GM18870 (cell line): ENCODE measurements at regions not wholly inside any gene's neighbourhood (a gene's known extent, or its start where the extent isn't known, plus 50 kb on each side); places are given as distances from the start of the nearest gene placed in this dataset.
A peak's percentile ranks its signal among the peaks of the same experiment; 100 is the strongest.

ENCODE experiments used
- ATAC-seq: cut with Tn5 transposase; IDR thresholded peaks from one replicate; pipeline ENCODE4 v1.9.1; 2021; ENCODE audit warnings: moderate library complexity; ENCODE audit not compliant: unreplicated experiment

GRCh38 chr2:21281384-21281783 lies 157.6 kb downstream of the TDRD15 start:
- ATAC-seq: no peak

GRCh38 chr2:21281791-21282514 lies 158.2 kb downstream of the TDRD15 start:
- ATAC-seq: no peak

GRCh38 chr2:21282515-21282898 lies 158.7 kb downstream of the TDRD15 start:
- ATAC-seq: no peak

- ATAC-seq: no peak
These were observed 164.5 kb downstream of the TDRD15 start for GRCh38 chr2:21288299-21288698.

GRCh38 chr2:21288739-21289520 lies 165.2 kb downstream of the TDRD15 start:
- ATAC-seq: no peak

- ATAC-seq: no peak
These were observed 165.8 kb downstream of the TDRD15 start for GRCh38 chr2:21289551-21289950.

- no peak for ATAC-seq
These were observed 166.2 kb downstream of the TDRD15 start for GRCh38 chr2:21289989-21290388.

GRCh38 chr2:21291426-21291825 lies 167.7 kb downstream of the TDRD15 start:
- no peak for ATAC-seq

- ATAC-seq: no peak
These were observed 170.7 kb downstream of the TDRD15 start for GRCh38 chr2:21294446-21294845.

- no peak for ATAC-seq
These were observed 175.6 kb downstream of the TDRD15 start for GRCh38 chr2:21299411-21299810.

- ATAC-seq: no peak
These were observed 178.2 kb downstream of the TDRD15 start for GRCh38 chr2:21301871-21302455.

- no peak for ATAC-seq
These were observed 180.1 kb downstream of the TDRD15 start for GRCh38 chr2:21303876-21304275.

- ATAC-seq: no peak
These were observed 181.8 kb downstream of the TDRD15 start for GRCh38 chr2:21305581-21305980.

- ATAC-seq: no peak
These were observed 182.5 kb downstream of the TDRD15 start for GRCh38 chr2:21306235-21306634.

GRCh38 chr2:21307037-21307436 lies 183.3 kb downstream of the TDRD15 start:
- no peak for ATAC-seq

- ATAC-seq: no peak
These were observed 186.7 kb downstream of the TDRD15 start for GRCh38 chr2:21310493-21310892.

GRCh38 chr2:21314322-21314835 lies 190.6 kb downstream of the TDRD15 start:
- ATAC-seq: no peak

- peak; percentile 74 for ATAC-seq
These were observed 193.4 kb downstream of the TDRD15 start for GRCh38 chr2:21317131-21317530.

- ATAC-seq: no peak
These were observed 194.5 kb downstream of the TDRD15 start for GRCh38 chr2:21318263-21318662.

- ATAC-seq: no peak
These were observed 202.4 kb downstream of the TDRD15 start for GRCh38 chr2:21326152-21326551.

GRCh38 chr2:21328177-21328576 lies 204.4 kb downstream of the TDRD15 start:
- ATAC-seq: no peak
